IMR-90 (cell line): ENCODE measurements at regions not wholly inside any gene's neighbourhood (a gene's known extent, or its start where the extent isn't known, plus 50 kb on each side); places are given as distances from the start of the nearest gene placed in this dataset.

Experiments used
- ATAC-seq: fragments of 200-7000 bp; cut with Tn5 transposase; 2 replicates; pipeline ENCODE4 v1.9.1; 2020; ENCODE audit warnings: low read depth, mild to moderate bottlenecking, moderate library complexity
- BruUV-seq: library from RNA; stranded (reverse); fragments of 400-500 nt; replicated peaks from 2 replicates; lab custom pipeline; 2021; lab: Mats Ljungman, UMichigan
- CTCF ChIA-PET: fragments of 300-600 bp; formaldehyde crosslinking; extraction: SDS; loops from one replicate; lab custom pipeline; 2021; ENCODE audit warnings: antibody characterized with exemption; lab: Yijun Ruan, JAX
- POLR2A ChIA-PET: fragments of 300-600 bp; sonication (Branson Sonifier 250); formaldehyde crosslinking; loops from one replicate; lab custom pipeline; 2022; ENCODE audit warnings: antibody characterized with exemption; ENCODE audit not compliant: unreplicated experiment; lab: Charles Lee
- DNase-seq: peaks from one replicate; pipeline ENCODE4 v3.0.0; 2013
- H2AFZ ChIP-seq: replicated peaks from 2 replicates; pipeline ENCODE3; 2013; ENCODE audit warnings: low read length, mild to moderate bottlenecking; ENCODE audit not compliant: poor library complexity
- H2AK5ac ChIP-seq: 2 replicates; pipeline ENCODE4 v1.6.1; 2013; ENCODE audit warnings: low read depth, low read length, inconsistent platforms
- H2AK9ac ChIP-seq: replicated peaks from 2 replicates; pipeline ENCODE3; 2013; ENCODE audit warnings: mild to moderate bottlenecking, low read depth, low read length, moderate library complexity; ENCODE audit not compliant: poor library complexity
- H2BK120ac ChIP-seq: 2 replicates; pipeline ENCODE4 v1.6.1; 2013; ENCODE audit warnings: low read depth, low read length, inconsistent platforms
- H2BK15ac ChIP-seq: 3 replicates; pipeline ENCODE4 v1.6.1; 2013; ENCODE audit warnings: low read depth, low read length, inconsistent platforms
- H2BK20ac ChIP-seq: 2 replicates; pipeline ENCODE4 v1.6.1; 2013; ENCODE audit warnings: low read depth, mild to moderate bottlenecking, inconsistent platforms, low read length, moderate library complexity
- H2BK5ac ChIP-seq: 2 replicates; pipeline ENCODE4 v1.6.1; 2013; ENCODE audit warnings: mild to moderate bottlenecking, low read depth, low read length, inconsistent platforms; ENCODE audit not compliant: poor library complexity, severe bottlenecking
- H3K14ac ChIP-seq: replicated peaks from 2 replicates; pipeline ENCODE4 v1.6.1; 2013; ENCODE audit warnings: low read depth, low read length, inconsistent platforms
- H3K18ac ChIP-seq: 2 replicates; pipeline ENCODE4 v1.6.1; 2013; ENCODE audit warnings: low read depth, low read length, control low read depth
- H3K23ac ChIP-seq: 2 replicates; pipeline ENCODE4 v1.6.1; 2013; ENCODE audit warnings: low read depth, low read length, inconsistent platforms
- H3K27ac ChIP-seq: 2 replicates; pipeline ENCODE4 v1.5.1; 2013; ENCODE audit warnings: mild to moderate bottlenecking, control low read depth, low read length; ENCODE audit not compliant: insufficient read depth
- H3K27me3 ChIP-seq: 2 replicates; pipeline ENCODE4 v1.6.1; 2013; ENCODE audit warnings: low read length; ENCODE audit not compliant: control insufficient read depth, insufficient read depth
- H3K36me3 ChIP-seq: 2 replicates; pipeline ENCODE4 v1.6.1; 2013; ENCODE audit warnings: low read length, mixed read lengths; ENCODE audit not compliant: control insufficient read depth, insufficient read depth
- H3K4ac ChIP-seq: 2 replicates; pipeline ENCODE4 v1.6.1; 2013; ENCODE audit warnings: low read depth, low read length, inconsistent platforms
- H3K4me1 ChIP-seq: 2 replicates; pipeline ENCODE4 v1.6.1; 2013; ENCODE audit warnings: low read length, mixed read lengths; ENCODE audit not compliant: control insufficient read depth, insufficient read depth
- H3K4me2 ChIP-seq: 2 replicates; pipeline ENCODE4 v1.6.1; 2013; ENCODE audit warnings: low read depth, mild to moderate bottlenecking, control low read depth, low read length, moderate library complexity
- H3K4me3 ChIP-seq: 2 replicates; pipeline ENCODE4 v1.5.1; 2013; ENCODE audit warnings: low read depth, mild to moderate bottlenecking, control low read depth, low read length, moderate library complexity; ENCODE audit not compliant: insufficient read depth
- H3K56ac ChIP-seq: 2 replicates; pipeline ENCODE4 v1.6.1; 2013; ENCODE audit warnings: low read length, inconsistent platforms; ENCODE audit not compliant: insufficient read depth; ENCODE audit errors: extremely low read depth
- H3K79me1 ChIP-seq, 2 experiments: 2 replicates each; pipeline ENCODE4 v1.6.1; 2013; ENCODE audit warnings: low read length in 2 of 2, inconsistent platforms in 1 of 2, low read depth in 1 of 2
- H3K9ac ChIP-seq: 2 replicates; pipeline ENCODE4 v1.6.1; 2013; ENCODE audit warnings: low read depth, low read length, control low read depth
- H3K9me1 ChIP-seq: 2 replicates; pipeline ENCODE4 v1.6.1; 2013; ENCODE audit warnings: low read length, inconsistent platforms; ENCODE audit not compliant: insufficient read depth
- H3K9me3 ChIP-seq: 2 replicates; pipeline ENCODE4 v1.6.1; 2013; ENCODE audit warnings: low read length; ENCODE audit not compliant: control insufficient read depth, insufficient read depth
- H4K20me1 ChIP-seq: 2 replicates; pipeline ENCODE4 v1.6.1; 2013; ENCODE audit warnings: low read length, inconsistent platforms; ENCODE audit not compliant: insufficient read depth
- H4K5ac ChIP-seq: 2 replicates; pipeline ENCODE4 v1.6.1; 2013; ENCODE audit warnings: mild to moderate bottlenecking, low read depth, low read length, control low read depth
- H4K8ac ChIP-seq, 2 experiments: 2 replicates each; pipeline ENCODE4 v1.6.1; 2013; ENCODE audit warnings: low read depth in 2 of 2, low read length in 2 of 2, control low read depth in 1 of 2, inconsistent platforms in 1 of 2
- H4K91ac ChIP-seq: 2 replicates; pipeline ENCODE4 v1.6.1; 2013; ENCODE audit warnings: low read depth, low read length, inconsistent platforms; ENCODE audit not compliant: insufficient read depth
- BHLHE40 ChIP-seq: fragments of 150-350 bp; IDR thresholded peaks from 2 replicates; pipeline ENCODE4 v1.6.1; 2016; ENCODE audit warnings: mild to moderate bottlenecking, low read depth, low read length
- CEBPB ChIP-seq: IDR thresholded peaks from 2 replicates; pipeline ENCODE4 v1.6.1; 2012; ENCODE audit warnings: low read depth, low read length, improper control_type of control experiment
- CHD1 ChIP-seq: IDR thresholded peaks from 2 replicates; pipeline ENCODE4 v1.6.1; 2012; ENCODE audit warnings: low read depth, low read length, improper control_type of control experiment
- FOS ChIP-seq: fragments of 150-350 bp; IDR thresholded peaks from 2 replicates; pipeline ENCODE4 v1.6.1; 2016; ENCODE audit warnings: low read depth, low read length
- MAFK ChIP-seq: IDR thresholded peaks from 2 replicates; pipeline ENCODE4 v1.6.1; 2012; ENCODE audit warnings: low read depth, low read length, improper control_type of control experiment
- MAZ ChIP-seq: IDR thresholded peaks from 2 replicates; pipeline ENCODE4 v1.6.1; 2012; ENCODE audit warnings: low read depth, mild to moderate bottlenecking, low read length, improper control_type of control experiment, moderate library complexity, borderline replicate concordance
- MXI1 ChIP-seq: IDR thresholded peaks from 2 replicates; pipeline ENCODE4 v1.6.1; 2012; ENCODE audit warnings: low read depth, mild to moderate bottlenecking, low read length, moderate library complexity, borderline replicate concordance
- NFE2L2 ChIP-seq: fragments of 150-350 bp; IDR thresholded peaks from 2 replicates; pipeline ENCODE4 v1.6.1; 2016; ENCODE audit warnings: low read depth, mild to moderate bottlenecking, low read length
- RCOR1 ChIP-seq: IDR thresholded peaks from 2 replicates; pipeline ENCODE4 v1.6.1; 2012; ENCODE audit warnings: mild to moderate bottlenecking, low read length, improper control_type of control experiment; ENCODE audit not compliant: insufficient replicate concordance
- RFX5 ChIP-seq: IDR thresholded peaks from 2 replicates; pipeline ENCODE4 v1.8.0; 2012; ENCODE audit warnings: low read depth, mild to moderate bottlenecking, low read length, moderate library complexity
- SMC3 ChIP-seq: fragments of 150-350 bp; IDR thresholded peaks from 2 replicates; pipeline ENCODE4 v1.6.1; 2016; ENCODE audit warnings: low read depth, mild to moderate bottlenecking, antibody characterized with exemption, low read length, moderate library complexity
- WGBS, 2 experiments: methylation state at CpG; one replicate each; pipeline versions ENCODE4 v1.1.5 to v1.1.7; 2013; ENCODE audit warnings: missing lambda C conversion rate in 2 of 2; ENCODE audit not compliant: insufficient read length in 1 of 2; ENCODE audit errors: extremely low coverage in 2 of 2; 5-methylcytosine and 5-hydroxymethylcytosine counted together
- dilution Hi-C: fragments of 300-500 bp; cut with HindIII; formaldehyde crosslinking; loops from one replicate; pipeline ENCODE4 v1.14.3; 2018; ENCODE audit warnings: low sequenced_read_pairs; ENCODE audit not compliant: unreplicated experiment
- in situ Hi-C: fragments of 300-500 bp; cut with MboI; formaldehyde crosslinking; loops from 3 replicates; pipeline ENCODE4 v1.14.3; 2019; ENCODE audit warnings: low sequenced_read_pairs, inconsistent platforms, mixed read lengths
- intact Hi-C: fragments of 100-400 bp; cut with micrococcal nuclease; formaldehyde crosslinking; loops from 2 replicates; pipeline ENCODE4 v1.10.0; 2022
- TF ChIP-seq, protein P1 (sequence below): fragments of 150-350 bp; IDR thresholded peaks from 2 replicates; pipeline ENCODE4 v1.6.1; 2016; ENCODE audit warnings: low read depth, mild to moderate bottlenecking, low read length, moderate library complexity, borderline replicate concordance
- TF ChIP-seq, protein P2 (sequence below): fragments of 150-350 bp; IDR thresholded peaks from 2 replicates; pipeline ENCODE4 v1.6.1; 2017; ENCODE audit warnings: mild to moderate bottlenecking, antibody characterized with exemption, low read length, low read depth

DNA sequence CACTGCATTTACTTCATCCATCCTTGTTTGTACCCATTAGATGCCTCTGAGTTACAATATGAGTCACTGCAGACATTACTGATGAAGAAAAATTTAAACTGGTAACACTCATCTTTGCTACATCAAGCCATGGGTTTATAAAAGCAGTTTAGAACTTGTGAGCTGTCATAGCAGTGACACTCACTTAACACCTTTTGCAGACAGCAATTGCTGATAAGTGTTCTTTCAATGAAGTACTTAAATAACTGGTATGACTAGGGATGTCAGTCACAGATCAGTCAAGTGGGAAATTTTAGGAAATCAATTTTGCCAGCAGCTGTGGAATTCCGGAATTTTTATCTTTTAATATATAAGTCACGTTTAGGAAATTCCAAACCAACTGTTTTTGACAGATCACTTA is 643.0 kb downstream of the TBL1XR1 start:
- Histone ChIP-seq H4K20me1 (no peaks in the 10 kb centered on the region), H3K4me2 (no peak overlapping the region), H4K91ac (no peak overlapping the region), H3K4me3 (no peak overlapping the region), H4K8ac (no peak overlapping the region), H2BK20ac (no peak overlapping the region), H3K14ac (no peak overlapping the region), H2AFZ (no peak overlapping the region), H2BK15ac (no peak overlapping the region), H3K79me1 (no peaks in the 10 kb centered on the region), H3K18ac (no peak overlapping the region), H3K23ac (no peak overlapping the region), H3K4me1 (no peaks in the 10 kb centered on the region), H2AK5ac (no peak overlapping the region), H4K5ac (no peak overlapping the region), H3K56ac (no peak overlapping the region), H3K9me3 (no peaks in the 10 kb centered on the region), H3K4ac (no peak overlapping the region), H2AK9ac (no peak overlapping the region), H3K27me3 (no peaks in the 10 kb centered on the region), H2BK5ac (no peak overlapping the region), H3K27ac (no peak overlapping the region), H3K36me3 (no peaks in the 10 kb centered on the region), H2BK120ac (no peak overlapping the region), H3K9ac (no peak overlapping the region), H3K9me1 (no peaks in the 10 kb centered on the region)
- dilution Hi-C loops (no loop called here), in situ Hi-C loops (no loop called here), intact Hi-C loops (no loop called here)
- no peak for DNase-seq
- no peak for ATAC-seq
- no TSS peak for BruUV-seq
- POLR2A ChIA-PET, result no interaction called here
- WGBS, 2 experiments, result no CpG with 5 or more reads among the region's 2 CpGs
- CTCF ChIA-PET, result no interaction called here
- no peak for TF ChIP-seq CHD1
- no peak for TF ChIP-seq BHLHE40
- TF ChIP-seq, protein P1, sequence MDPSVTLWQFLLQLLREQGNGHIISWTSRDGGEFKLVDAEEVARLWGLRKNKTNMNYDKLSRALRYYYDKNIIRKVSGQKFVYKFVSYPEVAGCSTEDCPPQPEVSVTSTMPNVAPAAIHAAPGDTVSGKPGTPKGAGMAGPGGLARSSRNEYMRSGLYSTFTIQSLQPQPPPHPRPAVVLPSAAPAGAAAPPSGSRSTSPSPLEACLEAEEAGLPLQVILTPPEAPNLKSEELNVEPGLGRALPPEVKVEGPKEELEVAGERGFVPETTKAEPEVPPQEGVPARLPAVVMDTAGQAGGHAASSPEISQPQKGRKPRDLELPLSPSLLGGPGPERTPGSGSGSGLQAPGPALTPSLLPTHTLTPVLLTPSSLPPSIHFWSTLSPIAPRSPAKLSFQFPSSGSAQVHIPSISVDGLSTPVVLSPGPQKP, result no peak
- no peak for TF ChIP-seq RCOR1
- no peak for TF ChIP-seq MAFK
- TF ChIP-seq MXI1, result no peak
- no peak for TF ChIP-seq MAZ
- TF ChIP-seq FOS, result no peak
- TF ChIP-seq RFX5, result no peak
- no peak for TF ChIP-seq NFE2L2
- TF ChIP-seq, protein P2, sequence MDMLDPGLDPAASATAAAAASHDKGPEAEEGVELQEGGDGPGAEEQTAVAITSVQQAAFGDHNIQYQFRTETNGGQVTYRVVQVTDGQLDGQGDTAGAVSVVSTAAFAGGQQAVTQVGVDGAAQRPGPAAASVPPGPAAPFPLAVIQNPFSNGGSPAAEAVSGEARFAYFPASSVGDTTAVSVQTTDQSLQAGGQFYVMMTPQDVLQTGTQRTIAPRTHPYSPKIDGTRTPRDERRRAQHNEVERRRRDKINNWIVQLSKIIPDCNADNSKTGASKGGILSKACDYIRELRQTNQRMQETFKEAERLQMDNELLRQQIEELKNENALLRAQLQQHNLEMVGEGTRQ, result no peak
- no peak for TF ChIP-seq SMC3
- no peak for TF ChIP-seq CEBPB
